NCI-H187 treated with DMSO at 0.1 percent for 48 hours (cell line): ENCODE measurements at regions not wholly inside any gene's neighbourhood (a gene's known extent, or its start where the extent isn't known, plus 50 kb on each side); places are given as distances from the start of the nearest gene placed in this dataset.

Experiments
- DNase-seq: peaks from one replicate; lab custom pipeline; 2025; lab: John Stamatoyannopoulos, UW

- peak; percentile 12 for DNase-seq
Observed at GRCh38 chr15:31824024-31824423, 206.3 kb upstream of the CHRNA7 start.

GRCh38 chr15:31828594-31828993, 201.7 kb upstream of the CHRNA7 start:
- DNase-seq = no peak

DNA sequence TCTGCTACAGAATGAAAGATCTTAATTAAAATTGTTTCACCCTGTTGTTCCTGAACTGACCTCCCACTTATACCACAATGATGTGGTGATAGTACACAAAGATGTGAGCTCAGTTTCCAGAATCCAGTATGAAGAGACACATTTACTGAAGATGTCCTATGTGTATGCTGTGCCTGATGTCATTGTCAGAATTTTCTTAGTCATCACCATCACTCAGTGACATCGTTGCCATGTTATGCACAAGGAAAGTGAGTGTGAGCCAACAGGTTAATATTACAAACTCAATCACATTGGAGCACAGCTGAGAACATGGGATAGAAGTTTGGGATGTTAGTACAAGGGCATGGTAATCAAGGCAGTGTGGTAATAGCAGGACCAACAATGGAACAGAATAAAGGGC, 199.7 kb upstream of the CHRNA7 start:
- DNase-seq = no peak

GRCh38 chr15:31831596-31831995, 198.7 kb upstream of the CHRNA7 start:
- DNase-seq = no peak

DNA sequence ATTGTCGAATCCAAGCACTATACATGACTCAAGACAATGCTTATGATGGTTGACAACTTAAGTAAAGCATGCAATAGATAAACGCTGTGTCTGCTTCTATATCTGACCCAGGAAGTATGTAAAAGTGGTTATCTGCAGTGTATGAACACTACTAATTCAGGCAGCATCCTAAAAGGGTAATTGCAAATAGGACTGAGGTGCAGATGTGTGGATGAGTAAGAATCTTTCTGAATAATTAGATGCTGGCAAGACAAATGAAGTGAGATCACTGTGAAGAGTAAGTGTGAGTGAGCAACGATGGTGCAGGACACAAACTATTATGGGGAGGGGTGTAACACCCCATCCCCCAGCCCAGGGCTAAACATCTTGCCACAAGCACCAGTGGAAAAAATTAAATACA, 195.7 kb upstream of the CHRNA7 start:
- DNase-seq = no peak

- no peak for DNase-seq
Observed at GRCh38 chr15:31839388-31839787, 190.9 kb upstream of the CHRNA7 start.

- no peak for DNase-seq
Observed at GRCh38 chr15:31840849-31841476, 189.4 kb upstream of the CHRNA7 start.

DNA sequence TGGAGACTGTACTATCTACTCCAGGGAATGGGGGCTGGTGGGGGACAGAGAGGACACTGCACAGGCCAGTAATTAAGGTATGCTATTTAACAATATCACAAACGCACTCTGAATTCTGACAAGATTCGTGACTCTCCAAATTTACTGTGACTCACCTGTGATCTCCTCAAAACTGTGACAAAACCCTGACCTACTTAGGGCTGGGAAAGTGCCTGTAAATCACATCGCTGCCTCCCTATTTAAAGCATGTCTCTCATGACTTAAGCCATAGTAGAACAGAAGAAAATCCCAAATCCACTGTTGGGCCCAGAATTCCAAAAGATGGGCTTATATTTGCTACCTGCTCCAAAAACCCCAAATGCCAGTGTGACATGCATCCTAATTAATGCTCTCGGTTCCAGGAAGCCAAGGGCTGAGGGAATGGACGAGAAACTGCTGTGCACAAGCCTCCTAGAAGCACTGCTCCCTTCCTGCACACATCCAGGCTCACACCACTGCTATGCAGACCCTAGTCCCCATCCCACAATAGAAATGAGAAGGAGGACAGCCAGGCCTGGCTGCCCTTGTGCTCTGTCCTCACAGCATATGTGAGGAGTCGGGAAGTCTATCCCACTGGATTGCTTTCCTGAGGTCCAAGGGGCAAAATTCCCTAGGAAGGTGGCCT, 187.7 kb upstream of the CHRNA7 start:
- DNase-seq = no peak

DNA sequence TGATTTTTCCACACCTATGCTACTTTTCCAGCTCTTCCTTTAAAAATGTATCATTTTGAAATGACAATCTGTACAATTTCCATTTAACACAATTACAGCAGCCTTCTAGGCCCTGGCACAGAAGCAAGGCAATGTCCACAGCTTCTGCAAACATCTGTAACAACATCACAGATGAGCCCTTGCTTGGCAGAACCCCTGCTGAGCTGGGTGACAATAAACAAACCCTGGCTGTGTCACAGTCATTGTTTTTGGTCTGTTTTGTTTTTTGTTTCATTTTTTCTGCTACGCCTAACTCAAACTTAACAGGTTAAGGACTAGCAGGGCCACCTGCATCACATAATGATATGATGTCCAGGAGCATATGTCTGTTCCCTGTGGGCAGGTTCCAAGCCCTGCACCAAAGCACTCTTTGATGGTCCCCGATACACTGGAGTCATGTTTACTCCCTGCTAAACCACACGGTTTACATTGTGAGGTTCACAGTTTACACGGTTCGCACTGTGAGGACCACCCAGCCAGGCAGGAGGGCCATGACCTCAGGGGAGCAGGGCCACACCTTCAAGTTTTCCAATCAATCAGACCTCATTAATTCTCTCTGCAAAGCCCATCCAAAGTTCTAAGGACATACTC, 186.8 kb upstream of the CHRNA7 start:
- DNase-seq = no peak

GRCh38 chr15:31845791-31846190, 184.5 kb upstream of the CHRNA7 start:
- no peak for DNase-seq

DNA sequence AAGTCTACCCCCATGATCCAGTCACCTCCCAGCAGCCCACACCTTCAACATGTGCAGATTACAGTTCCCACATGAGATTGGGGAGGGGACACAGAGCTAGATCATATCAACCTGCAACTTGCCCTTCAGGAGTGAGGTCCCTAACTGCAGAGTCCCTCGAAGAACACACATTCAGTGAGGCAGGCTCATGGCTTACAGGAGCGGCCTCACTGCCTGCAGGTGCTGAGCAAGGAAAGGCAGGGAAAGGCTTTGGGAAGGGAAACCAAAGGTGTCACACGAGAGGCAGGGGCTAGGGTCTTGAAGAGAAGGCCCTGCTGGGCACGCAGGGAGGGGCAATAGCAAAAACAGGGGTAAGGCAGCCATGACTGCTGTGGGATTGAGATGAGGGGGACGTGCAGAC, 182.4 kb upstream of the CHRNA7 start:
- DNase-seq = no peak

GRCh38 chr15:31848621-31849020, 181.7 kb upstream of the CHRNA7 start:
- DNase-seq = no peak

DNA sequence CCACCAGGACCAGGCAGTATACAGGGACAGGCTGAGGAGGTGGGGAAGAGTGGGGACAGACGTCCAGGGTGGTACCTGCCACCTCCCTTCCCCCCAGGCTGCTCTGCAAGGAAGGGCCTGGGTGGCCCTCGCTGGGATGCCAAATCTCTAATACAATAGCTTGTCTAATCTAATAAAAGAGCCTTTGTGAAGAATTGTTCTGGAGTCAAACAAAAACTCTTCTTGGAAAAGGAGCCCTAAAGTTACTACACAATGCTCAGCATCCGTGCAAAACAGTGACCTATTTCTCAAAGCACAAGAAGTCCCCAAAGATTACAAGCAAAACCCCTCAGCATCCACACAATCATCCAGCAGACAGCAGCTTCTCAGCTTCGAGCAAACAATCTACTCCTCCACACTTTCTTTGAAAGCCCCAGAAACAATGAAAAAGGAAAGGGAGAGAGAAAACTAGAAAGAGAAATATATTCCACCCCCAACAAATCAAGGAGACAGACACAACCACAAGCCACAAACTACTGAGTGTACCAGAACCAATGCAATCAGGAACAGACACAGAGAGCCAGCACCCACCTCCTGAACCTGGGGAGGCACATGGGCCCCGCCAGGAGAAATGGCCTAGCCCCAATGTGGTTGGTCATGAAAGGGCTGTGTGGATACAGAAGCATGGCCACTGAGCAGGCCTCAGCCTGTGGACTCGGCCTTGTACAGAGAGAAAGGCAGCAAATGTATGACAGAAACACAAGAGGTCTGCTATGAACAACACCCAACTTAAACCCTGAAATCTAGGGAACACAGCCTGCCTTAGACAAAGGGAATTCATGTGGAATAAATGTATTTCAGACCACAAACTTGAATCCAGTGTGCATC, 177.1 kb upstream of the CHRNA7 start:
- DNase-seq = no peak

DNA sequence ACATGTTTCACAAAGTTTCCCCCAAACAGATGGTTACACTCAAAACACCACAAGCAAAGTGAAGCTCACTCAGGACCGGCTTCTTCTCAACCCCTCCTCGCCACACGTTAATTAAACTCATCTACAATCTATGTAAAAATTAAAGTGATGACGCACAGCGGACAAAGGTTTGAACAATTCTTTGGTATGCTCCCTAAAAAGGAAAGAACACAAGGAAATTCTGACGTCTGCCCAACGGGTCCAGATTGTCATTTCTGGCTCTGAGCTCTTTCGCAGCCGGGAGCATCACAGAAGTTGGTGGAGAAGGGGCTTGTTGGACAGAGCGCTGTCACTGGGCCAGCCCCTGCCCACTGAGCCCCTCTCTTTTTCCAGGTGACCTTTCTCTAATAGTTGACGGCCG, 173.7 kb upstream of the CHRNA7 start:
- no peak for DNase-seq

- no peak for DNase-seq
Observed at GRCh38 chr15:31857194-31857593, 173.1 kb upstream of the CHRNA7 start.

DNA sequence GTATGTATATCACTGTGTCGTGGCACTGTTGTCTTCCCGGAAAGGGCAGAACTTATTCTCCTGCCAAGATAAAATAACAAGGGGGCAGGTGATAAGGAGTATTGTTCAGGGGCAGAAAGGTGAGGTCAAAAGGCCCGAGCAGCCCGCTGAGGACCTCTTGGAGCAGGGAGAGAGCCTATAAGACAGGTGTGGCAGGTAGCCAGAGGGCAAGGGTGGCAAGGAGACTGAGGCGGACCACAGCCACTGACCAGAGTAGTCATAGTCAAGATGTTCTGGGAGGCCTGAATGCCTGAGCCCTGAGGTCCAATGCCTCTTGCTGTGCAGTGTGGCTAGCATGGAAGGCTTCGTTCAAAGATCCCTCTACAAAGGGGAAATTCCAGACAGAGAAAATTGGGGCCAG, 172.3 kb upstream of the CHRNA7 start:
- no peak for DNase-seq

GRCh38 chr15:31866248-31866647, 164.1 kb upstream of the CHRNA7 start:
- DNase-seq = no peak

DNA sequence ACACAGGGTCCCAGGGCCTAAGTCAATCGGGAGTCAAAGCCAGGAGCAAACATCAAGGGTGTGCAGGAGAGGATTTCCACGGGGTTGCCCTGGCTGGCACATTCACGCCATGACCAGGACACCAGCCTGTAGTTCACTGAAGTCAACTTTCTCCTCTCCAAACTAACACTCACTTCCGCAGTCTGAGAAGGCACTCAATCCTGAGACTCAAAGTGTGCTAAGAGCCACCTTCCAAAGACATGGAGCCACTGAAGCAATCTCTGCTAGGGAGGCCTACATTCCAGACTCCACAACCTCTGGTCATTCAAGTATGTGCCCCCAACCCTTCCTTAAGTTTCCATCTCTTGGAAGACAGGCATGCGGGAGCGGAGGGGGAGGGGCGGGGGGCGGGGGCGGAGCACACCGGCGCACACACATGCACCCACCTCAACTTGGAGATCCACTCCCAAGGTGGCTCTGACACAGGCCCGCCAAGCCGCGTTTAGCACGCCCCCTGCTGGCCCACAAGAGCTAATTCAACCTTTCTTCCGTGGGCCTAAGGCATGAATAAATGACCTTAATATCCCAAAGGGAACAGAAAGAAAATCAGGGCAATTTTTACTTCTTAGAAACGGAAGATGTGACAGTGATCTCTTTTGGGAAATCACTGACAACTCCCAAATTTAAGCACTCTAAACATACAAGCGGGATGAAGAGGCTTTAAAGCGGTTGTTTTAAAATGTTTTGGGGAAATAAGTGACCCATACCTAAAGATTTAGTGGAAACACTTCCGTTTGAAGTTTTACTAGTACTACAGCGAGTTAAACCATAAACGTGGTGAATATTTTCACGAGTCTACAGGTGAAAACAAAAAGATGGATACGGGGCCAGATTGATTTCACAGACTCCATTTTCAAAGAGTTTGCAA, 162.5 kb upstream of the CHRNA7 start:
- DNase-seq = no peak

GRCh38 chr15:31869686-31870307, 160.5 kb upstream of the CHRNA7 start:
- DNase-seq = no peak

DNA sequence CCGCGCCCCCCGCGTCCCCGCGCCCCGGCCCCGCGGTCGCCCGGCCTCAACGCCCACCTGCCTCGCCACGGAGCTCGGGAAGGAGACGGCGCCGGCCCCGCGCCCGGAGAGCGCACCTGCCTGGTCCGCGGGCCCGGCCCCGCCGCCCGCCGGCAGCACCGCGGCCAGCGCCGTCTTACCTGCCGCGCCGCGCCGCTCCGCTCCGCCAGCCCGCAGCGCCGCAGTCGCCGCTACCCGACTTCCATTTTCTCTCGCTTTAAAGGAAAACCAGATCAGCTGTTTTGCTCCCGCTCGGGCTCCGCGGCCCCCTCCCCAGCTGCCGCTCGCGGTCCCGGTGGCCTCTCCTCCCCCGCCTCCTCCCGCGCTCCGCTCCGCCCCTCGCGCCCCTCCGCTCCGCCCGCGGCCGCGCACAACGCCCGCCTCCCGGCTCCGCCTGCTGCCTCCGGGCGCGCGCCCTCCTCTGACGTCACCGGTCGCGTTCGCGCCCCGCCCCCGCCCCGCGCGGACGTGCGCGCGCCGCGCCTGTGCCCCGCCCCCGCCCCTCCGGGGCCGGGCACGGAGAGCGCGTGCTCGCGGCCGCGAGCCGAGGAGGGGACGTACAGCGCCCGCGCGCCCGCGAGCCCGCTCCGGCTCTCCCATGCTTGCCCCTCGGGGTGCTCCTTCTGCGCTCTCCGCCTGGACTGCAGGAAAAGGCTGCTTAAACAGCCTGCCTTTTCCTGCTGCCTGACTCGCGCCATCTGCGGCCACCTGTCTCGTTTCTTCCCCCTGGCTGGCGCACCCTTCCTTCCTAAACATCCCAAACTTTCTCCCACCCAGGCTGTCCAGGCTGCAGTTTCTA, 159.8 kb upstream of the CHRNA7 start, which contains the start of gene OTUD7A:
OTUD7A (minus strand) TSS at position 346 of the 838 bp plus-strand sequence.
- no peak for DNase-seq
